Sigmoid colon (tissue), 6 donors: ENCODE measurements at regions not wholly inside any gene's neighbourhood (a gene's known extent, or its start where the extent isn't known, plus 50 kb on each side); places are given as distances from the start of the nearest gene placed in this dataset.

Experiments
- DNase-seq: peaks from one replicate; pipeline ENCODE4 v3.0.0-alpha.2; 2019
- H3K27ac ChIP-seq, 4 donors: fragments of 200-600 bp; sonication (generic); one replicate each; pipeline ENCODE4 v1.5.1; 2016 to 2019; ENCODE audit warnings: mild to moderate bottlenecking in 1 of 4
- H3K27me3 ChIP-seq, 3 donors: fragments of 200-600 bp; sonication (generic); one replicate each; pipeline ENCODE4 v1.5.1; 2019; ENCODE audit warnings: mild to moderate bottlenecking in 1 of 3
- H3K36me3 ChIP-seq, 4 donors: fragments of 200-600 bp; sonication (generic); one replicate each; pipeline ENCODE4 v1.5.1; 2016 to 2019
- H3K4me1 ChIP-seq, 4 donors: fragments of 200-600 bp; sonication (generic); one replicate each; pipeline ENCODE4 v1.5.1; 2017 to 2019
- H3K4me3 ChIP-seq, 4 donors: fragments of 200-600 bp; sonication (generic); one replicate each; pipeline ENCODE4 v1.5.1; 2017 to 2019; ENCODE audit warnings: mild to moderate bottlenecking in 2 of 4, moderate library complexity in 1 of 4
- H3K9me3 ChIP-seq, 4 donors: fragments of 200-600 bp in 3 of 4; sonication (generic) in 3 of 4; one replicate each; pipeline versions ENCODE4 v1.5.1 to v1.6.1; 2013 to 2019
- EP300 ChIP-seq, 4 donors: sonication (generic); formaldehyde crosslinking; IDR thresholded peaks; one replicate each; pipeline ENCODE4 v1.6.1; 2017; ENCODE audit warnings: antibody characterized with exemption in 4 of 4
- POLR2A ChIP-seq, 2 donors: fragments of 450-650 bp; IDR thresholded peaks; one replicate each; pipeline ENCODE4 v1.6.1; 2016; ENCODE audit warnings: antibody characterized with exemption in 2 of 2, mild to moderate bottlenecking in 2 of 2, moderate library complexity in 2 of 2
- POLR2AphosphoS5 ChIP-seq, 4 donors: sonication (generic); formaldehyde crosslinking; IDR thresholded peaks; one replicate each; pipeline ENCODE4 v1.6.1; 2017; ENCODE audit warnings: antibody characterized with exemption in 4 of 4
- WGBS, 2 donors: extraction: QIAGEN DNeasy Blood & Tissue Kit; methylation state at CpG; one replicate each; pipeline ENCODE4 v1.1.7; 2013; 5-methylcytosine and 5-hydroxymethylcytosine counted together
- intact Hi-C: fragments of 100-400 bp; cut with DNase I; formaldehyde crosslinking; loops from one replicate; pipeline ENCODE4 v1.15.1; 2023
- TF ChIP-seq, protein P1 (sequence below), 4 experiments: fragments of 450-650 bp in 3 of 4; fragments of 200-600 bp in 1 of 4; IDR thresholded peaks; one replicate each; pipeline ENCODE4 v1.5.1; 2016 to 2019; ENCODE audit warnings: antibody characterized with exemption in 4 of 4, mild to moderate bottlenecking in 3 of 4, moderate library complexity in 2 of 4
- donor health status: healthy with polysubstance abuse.
- donor health status: healthy.

DNA sequence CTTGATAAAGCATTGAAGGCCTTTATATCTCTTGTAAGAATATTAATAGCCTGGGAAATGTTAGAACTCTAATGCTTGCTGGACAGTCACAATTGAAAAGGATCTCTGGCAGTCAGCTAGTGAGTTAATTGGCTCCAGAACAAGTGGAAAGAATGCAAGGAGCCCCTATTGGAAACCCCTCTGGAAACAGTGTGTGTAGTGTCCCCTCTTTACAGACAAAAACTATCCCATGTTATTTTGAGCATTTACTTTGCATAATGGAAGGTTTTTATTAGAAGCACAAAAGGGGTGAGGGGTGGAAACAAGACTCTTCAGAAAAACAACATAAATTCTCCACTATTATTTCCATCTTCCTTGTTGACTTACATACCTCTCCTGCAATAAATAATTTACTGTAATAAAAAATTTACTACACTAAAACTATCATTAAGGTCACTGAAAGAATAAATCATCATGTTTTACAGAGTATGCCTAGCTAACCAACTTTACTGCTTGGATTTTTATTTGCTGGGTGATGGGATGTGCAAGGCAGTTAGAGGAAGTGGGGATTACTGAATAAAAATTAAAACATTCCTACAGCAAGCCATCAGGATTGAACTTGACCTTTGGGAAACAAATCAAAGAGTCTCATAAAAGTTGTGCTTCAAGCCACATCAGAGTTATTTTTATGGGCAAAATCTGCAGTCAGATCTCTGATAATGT is 610.4 kb downstream of the TBC1D4 start:
- H3K27me3 ChIP-seq, result no peaks in the 10 kb centered on the region
- DNase-seq, result no peak
- no peaks in the 10 kb centered on the region for H3K36me3 ChIP-seq
- intact Hi-C loops, result no loop called here
- H3K4me1 ChIP-seq, result no peaks in the 10 kb centered on the region
- H3K27ac ChIP-seq, result no peak overlapping the region
- TF ChIP-seq POLR2AphosphoS5 (IDR thresholded peaks at IDR 0.05), result no peak
- TF ChIP-seq, protein P1, sequence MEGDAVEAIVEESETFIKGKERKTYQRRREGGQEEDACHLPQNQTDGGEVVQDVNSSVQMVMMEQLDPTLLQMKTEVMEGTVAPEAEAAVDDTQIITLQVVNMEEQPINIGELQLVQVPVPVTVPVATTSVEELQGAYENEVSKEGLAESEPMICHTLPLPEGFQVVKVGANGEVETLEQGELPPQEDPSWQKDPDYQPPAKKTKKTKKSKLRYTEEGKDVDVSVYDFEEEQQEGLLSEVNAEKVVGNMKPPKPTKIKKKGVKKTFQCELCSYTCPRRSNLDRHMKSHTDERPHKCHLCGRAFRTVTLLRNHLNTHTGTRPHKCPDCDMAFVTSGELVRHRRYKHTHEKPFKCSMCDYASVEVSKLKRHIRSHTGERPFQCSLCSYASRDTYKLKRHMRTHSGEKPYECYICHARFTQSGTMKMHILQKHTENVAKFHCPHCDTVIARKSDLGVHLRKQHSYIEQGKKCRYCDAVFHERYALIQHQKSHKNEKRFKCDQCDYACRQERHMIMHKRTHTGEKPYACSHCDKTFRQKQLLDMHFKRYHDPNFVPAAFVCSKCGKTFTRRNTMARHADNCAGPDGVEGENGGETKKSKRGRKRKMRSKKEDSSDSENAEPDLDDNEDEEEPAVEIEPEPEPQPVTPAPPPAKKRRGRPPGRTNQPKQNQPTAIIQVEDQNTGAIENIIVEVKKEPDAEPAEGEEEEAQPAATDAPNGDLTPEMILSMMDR (IDR thresholded peaks at IDR 0.05), result no peak
- no peak for TF ChIP-seq EP300 (IDR thresholded peaks at IDR 0.05)
- no peak for TF ChIP-seq POLR2A (IDR thresholded peaks at IDR 0.05)
- H3K4me3 ChIP-seq, result no peak overlapping the region
- peaks cover 0 to 2% (median 0%) of the 10 kb centered on the region in 4 donors for H3K9me3 ChIP-seq

DNA sequence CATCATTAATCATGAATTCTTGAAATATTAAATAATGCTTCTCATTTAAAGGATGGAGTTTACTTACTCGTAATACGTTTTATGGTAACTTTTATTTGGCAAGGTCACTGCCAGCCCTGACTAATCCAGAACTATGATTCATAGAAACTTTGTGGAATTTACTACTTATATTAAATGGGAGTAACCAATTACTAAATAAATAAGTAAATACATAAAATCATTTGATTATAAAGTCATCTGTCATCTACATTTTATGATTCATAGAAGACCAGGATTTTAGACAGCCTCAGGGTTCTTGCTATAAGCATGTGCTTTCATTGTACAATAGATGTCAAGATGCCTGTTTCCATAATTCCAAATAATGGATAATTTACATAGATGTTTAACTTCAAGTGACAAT is 611.1 kb downstream of the TBC1D4 start:
- peaks cover 0 to 3% (median 0%) of the 10 kb centered on the region in 4 donors for H3K4me1 ChIP-seq
- DNase-seq, result no peak
- intact Hi-C loops, result no loop called here
- no peaks in the 10 kb centered on the region for H3K27me3 ChIP-seq
- H3K4me3 ChIP-seq, result no peak overlapping the region
- WGBS, 2 donors, result 82 to 88% methylated on average over 2 of the region's 2 CpGs
- H3K27ac ChIP-seq, result no peak overlapping the region
- H3K36me3 ChIP-seq, result no peaks in the 10 kb centered on the region
- TF ChIP-seq EP300 (IDR thresholded peaks at IDR 0.05) (no peak), POLR2A (IDR thresholded peaks at IDR 0.05) (no peak), POLR2AphosphoS5 (IDR thresholded peaks at IDR 0.05) (no peak)
- TF ChIP-seq, protein P1 (IDR thresholded peaks at IDR 0.05), result no peak
- H3K9me3 ChIP-seq, result peaks cover 0 to 2% (median 0%) of the 10 kb centered on the region in 4 donors

- Histone ChIP-seq H3K36me3 (no peaks in the 10 kb centered on the region), H3K9me3 (peaks cover 0 to 2% (median 0%) of the 10 kb centered on the region in 4 donors), H3K4me3 (no peak overlapping the region), H3K27me3 (no peaks in the 10 kb centered on the region), H3K27ac (no peak overlapping the region), H3K4me1 (peaks cover 0 to 3% (median 0%) of the 10 kb centered on the region in 4 donors)
- intact Hi-C loops, result no loop called here
- TF ChIP-seq POLR2A (IDR thresholded peaks at IDR 0.05) (no peak), POLR2AphosphoS5 (IDR thresholded peaks at IDR 0.05) (no peak), EP300 (IDR thresholded peaks at IDR 0.05) (no peak)
- TF ChIP-seq, protein P1 (IDR thresholded peaks at IDR 0.05), result no peak
- no peak for DNase-seq
- 55 to 86% methylated on average over 2 of the region's 2 CpGs for WGBS, 2 donors
Measured at GRCh38 chr13:74869846-74870245, 612.1 kb downstream of the TBC1D4 start.

- Histone ChIP-seq H3K27ac (no peak overlapping the region), H3K4me3 (no peak overlapping the region), H3K4me1 (peaks cover 0 to 3% (median 0%) of the 10 kb centered on the region in 4 donors), H3K9me3 (peaks cover 0 to 2% (median 0%) of the 10 kb centered on the region in 4 donors), H3K36me3 (no peaks in the 10 kb centered on the region), H3K27me3 (no peaks in the 10 kb centered on the region)
- intact Hi-C loops, result no loop called here
- TF ChIP-seq POLR2A (IDR thresholded peaks at IDR 0.05) (no peak), EP300 (IDR thresholded peaks at IDR 0.05) (no peak), POLR2AphosphoS5 (IDR thresholded peaks at IDR 0.05) (no peak)
- TF ChIP-seq, protein P1 (IDR thresholded peaks at IDR 0.05), result no peak
- no peak for DNase-seq
Measured at GRCh38 chr13:74868049-74868448, 613.9 kb downstream of the TBC1D4 start.

- Histone ChIP-seq H3K4me3 (no peak overlapping the region), H3K27ac (no peak overlapping the region), H3K9me3 (peaks cover 0 to 2% (median 0%) of the 10 kb centered on the region in 4 donors), H3K27me3 (no peaks in the 10 kb centered on the region), H3K36me3 (no peaks in the 10 kb centered on the region), H3K4me1 (peaks cover 0 to 3% (median 0%) of the 10 kb centered on the region in 4 donors)
- TF ChIP-seq, protein P1 (IDR thresholded peaks at IDR 0.05), result no peak
- no peak for TF ChIP-seq EP300 (IDR thresholded peaks at IDR 0.05)
- TF ChIP-seq POLR2A (IDR thresholded peaks at IDR 0.05), result no peak
- no peak for TF ChIP-seq POLR2AphosphoS5 (IDR thresholded peaks at IDR 0.05)
- DNase-seq, result no peak
- intact Hi-C loops, result no loop called here
Measured at GRCh38 chr13:74867460-74867859, 614.5 kb downstream of the TBC1D4 start.
